ENCODE measurements at regions not wholly inside any gene's neighbourhood (a gene's known extent, or its start where the extent isn't known, plus 50 kb on each side); places are given as distances from the start of the nearest gene placed in this dataset.

DNA sequence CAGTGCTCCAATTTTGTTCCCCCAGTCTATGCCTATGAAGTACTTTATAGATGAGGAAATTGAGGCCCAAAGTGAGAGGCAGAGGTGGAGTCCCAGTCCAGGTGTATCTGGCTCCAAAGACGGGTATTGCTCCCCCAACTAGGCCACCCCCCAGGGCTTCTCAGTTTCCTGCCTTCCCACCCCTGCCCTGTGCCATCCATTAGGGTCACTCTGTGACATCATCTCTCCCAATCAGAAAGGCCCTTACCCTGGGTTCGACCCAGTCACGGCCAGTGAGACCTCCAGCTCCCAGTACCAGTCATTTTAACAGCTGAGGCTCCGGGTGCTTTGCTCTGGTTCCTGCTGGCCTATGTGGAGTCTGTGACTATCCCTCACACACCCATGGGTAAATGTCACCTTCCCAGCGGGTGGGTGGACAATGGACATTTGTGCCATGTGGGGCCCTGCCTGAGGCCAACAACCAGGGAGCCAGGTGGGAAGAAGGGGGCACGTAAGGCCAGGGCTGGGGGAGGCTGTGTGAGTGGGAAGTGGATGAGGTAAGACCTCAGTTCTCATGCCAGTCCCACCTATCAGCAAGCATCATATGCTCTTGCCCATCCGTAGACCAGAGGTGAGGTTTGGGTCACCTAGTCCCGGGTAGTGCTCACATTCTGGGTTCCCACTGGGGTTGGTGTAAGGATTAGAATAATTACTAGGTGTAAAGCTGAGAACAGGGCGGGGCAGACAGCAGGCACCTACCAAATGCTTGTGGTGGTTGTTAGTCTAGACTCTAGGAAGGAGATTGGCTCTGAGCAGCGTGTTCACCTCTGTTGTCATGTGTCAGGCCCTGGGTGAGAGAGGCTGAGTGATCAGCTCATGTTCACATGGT lies 685.9 kb downstream of the MATN1 start:
- no peak for DNase-seq

DNA sequence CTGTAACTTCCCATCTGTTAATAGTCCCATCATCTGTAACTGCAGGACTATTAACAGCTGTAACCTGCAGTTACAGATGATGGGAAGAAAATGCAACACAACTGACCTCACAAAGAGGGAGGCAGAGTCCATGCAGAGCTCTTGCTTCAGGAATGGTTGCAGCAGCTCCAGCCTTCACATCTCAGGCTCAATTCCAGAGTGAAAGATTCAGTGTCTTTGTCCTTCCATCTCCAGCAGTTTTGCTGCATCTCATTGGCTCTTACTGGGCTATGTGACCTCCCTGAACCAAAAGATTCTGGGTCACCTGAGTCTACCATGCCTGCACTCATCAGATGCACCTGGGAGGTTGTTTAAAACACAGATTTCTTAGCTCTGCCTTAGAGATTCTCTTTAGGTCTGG lies 686.7 kb downstream of the MATN1 start:
- no peak for DNase-seq

DNA sequence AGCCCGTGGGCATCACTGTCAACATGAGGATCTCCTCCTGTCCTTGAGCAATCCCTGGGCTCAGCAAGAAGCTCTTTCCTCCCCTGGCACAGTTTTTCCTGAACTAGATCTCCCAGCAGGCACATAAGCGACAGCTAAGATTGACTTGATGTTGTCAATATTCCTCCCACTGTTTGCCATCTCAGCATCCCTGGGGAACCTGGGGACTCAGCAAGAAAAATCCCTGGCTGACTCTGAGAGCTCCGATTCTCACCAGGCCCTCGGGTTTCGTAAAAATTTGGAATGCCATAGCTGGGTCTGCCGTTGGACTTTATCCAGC lies 687.2 kb downstream of the MATN1 start:
- DNase-seq, result no peak

DNA sequence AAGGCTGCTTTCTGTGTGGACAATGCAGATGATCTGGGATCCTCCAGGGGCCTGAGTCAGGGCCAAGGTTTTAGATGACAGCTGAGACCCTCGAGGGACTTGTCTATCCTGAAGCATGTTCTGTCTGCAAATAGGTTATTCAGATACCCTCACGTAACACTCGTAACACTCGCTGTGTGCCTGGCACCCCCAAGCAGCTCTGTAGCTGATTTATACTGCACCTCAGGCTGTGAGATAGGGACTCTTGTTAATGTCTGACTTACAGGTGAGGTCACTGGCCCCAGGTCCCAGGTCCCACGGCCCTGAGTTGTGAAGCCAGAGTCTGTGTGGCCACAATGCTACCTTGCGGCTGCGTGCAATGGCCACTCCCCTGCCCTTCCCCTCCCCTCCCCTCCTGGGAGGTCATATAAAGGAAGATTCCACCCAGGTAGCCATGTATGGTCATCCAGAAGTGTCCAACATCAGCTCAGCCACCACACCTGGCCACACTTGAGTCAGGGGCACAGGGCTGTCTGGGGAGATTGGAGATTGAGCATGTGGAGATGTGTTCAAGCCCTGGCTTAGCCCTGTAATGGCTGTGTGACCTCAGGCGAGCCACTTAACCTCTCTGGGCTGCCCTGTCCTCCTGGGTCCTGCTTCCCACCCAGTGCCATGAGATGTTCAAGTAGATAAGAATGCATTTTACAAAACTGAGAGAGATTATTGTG lies 687.7 kb downstream of the MATN1 start:
- DNase-seq, result no peak

DNA sequence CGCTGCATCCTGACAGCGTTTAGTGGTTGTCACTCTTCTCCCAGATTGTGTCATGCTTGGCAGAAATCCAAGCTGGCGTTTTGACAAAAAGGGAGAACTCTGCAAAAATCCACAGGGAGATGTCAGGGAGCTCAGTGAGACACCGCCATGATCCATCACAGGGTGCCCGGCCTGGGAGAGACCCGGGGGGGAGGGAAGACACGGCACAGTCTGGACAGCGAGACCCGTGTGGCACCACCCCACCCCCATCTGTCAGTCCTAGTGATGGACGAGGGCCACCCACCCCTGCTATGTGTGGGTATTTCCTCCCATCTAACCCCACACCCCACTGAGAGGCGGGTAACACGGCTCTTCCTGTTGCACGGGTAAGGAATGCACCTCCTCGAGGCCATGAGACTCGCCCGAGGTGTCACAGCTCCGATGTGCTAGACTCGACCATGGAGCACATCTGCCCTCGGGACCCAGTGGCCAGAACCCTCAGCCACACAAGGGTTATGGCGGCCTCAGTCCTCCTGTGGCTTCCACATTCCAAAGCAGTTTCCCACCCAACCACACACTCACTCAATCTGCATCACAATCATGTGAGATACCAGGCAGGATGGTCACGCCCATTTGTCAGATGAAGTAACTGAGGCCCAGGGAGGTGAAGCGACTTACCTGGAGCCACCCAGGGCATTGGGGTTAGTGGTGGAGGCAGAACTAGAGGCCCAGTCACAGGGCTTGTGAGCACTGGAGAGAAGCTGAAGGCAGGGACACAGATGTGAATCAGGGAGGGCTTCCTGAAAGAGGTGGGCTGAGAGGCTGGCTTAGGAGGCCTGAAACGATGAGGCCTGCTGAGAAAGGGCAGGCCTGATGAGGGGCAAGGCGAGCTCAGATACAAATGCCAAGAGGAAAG lies 688.5 kb downstream of the MATN1 start:
- DNase-seq, result no peak

DNA sequence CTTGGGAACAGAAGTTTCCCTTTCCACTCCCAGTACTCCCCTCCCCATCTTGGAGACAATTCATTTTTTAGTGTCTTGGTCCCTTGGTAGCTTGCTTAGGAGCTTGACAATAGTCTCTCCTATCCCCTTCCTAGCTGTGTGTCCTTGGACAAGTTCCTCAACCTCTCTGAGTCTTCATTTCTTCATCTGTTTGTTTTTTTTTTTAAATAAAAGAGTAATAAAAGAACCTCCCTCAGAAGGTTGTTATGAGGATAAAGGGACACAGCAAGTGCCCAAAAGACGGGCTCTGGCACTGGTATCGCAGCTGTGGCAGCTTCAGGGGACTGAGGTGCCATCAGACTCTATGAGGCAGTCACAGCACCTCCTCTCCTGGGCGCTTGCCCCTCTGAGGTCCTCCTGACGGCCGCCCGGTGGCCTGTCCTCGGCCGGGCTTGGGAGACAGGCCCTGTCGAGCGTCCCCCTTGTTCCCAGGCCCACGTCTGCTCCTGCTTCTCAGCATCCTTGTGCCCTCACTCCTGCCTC lies 689.2 kb downstream of the MATN1 start:
- DNase-seq, result no peak

DNA sequence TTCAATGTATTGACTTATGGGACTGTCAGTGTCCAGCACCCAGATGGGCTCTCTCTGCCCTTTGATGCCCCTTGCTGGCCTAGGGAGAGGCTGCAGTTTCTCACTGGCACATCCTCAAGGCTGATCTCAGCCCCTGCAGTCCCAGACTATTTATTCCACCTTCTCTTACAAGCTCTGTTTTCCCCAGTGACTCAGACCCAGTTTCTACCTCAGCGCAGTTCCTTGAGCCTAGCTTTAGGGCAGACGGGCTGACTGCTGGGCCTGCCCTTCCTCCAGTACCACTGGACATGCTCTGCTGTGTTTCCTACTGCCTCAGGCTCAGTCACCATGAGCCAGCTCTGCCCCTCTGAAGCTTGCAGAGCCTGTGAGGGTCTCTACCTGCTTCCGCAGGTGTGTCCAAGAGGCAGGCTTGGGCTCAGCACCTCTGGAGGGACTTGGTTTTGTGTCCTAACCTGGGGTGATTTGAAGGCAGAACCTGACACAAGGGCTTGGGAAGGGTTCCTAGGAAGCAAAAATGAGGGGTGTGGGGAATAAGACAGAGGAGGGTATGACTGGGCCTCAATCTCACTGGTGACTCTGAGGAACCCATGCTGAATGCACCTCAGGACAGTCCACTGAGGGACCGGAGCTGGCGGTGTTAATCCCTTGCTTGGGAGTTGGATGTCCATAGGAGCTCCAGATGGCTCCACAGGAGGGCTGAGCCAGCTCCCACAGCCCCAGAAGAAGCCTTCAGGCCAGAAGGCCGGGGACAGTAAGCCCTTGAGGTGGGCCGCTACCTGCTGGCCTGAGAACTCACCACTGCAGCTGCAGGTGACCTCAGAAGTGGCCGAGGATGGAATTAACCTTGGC lies 689.9 kb downstream of the MATN1 start:
- DNase-seq, result no peak

DNA sequence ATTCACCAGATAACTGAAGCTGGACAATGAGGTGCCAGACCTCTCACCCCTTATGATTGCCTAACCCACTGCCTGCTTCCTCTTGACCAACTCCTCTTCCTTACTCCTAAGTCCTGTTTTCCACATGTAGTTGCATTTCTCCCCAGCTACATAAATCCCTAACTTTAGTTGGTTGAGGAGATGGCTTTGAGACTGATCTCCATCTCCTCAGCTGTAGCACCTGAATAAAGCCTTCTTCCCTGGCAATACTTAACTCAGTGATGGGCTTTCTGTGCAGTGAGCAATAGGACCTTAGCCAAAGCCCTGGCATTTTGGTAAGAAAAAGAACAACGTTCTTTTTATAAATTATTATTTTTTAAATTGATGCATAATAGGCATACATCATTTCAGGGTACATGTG lies 691.1 kb downstream of the MATN1 start:
- no peak for DNase-seq

DNA sequence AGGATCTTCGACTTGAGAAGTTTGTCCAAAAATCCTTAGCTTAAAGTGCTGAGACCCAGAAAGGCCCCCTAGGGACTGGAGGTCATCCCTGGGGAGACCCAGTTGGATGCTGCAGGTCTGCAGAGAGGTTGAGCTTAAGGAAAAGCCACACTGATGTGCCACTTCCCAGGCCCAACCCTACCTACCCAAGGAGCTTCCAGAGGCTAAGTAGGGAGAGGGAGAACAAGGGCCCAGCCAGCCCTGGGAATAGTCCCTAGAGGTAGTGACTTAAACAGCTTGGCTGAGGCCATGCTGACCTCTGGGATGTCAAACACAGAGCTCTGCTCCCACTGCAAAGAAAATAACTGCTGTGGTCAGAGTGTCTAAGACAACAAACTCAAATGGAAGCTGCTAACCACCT lies 693.7 kb downstream of the MATN1 start:
- no peak for DNase-seq

DNA sequence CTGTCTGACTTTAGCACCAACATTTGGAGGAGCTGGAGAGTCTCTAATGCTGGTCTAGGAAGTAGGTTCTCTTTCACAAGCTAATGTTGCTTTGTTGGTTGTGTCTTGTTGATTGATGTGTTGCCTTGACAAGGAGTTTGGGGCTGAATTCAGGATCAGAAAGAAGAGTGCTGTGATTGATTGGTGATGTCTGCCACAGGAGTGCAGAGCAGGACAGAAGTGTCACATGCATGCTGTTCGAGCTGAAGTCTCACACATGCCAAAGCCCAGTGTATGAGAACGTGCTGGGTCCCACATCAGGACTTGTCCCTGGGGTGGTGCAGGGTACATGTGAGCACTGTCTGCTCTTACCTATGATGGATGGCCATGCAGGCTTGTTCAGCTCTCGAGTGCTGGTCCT lies 694.4 kb downstream of the MATN1 start:
- no peak for DNase-seq

DNA sequence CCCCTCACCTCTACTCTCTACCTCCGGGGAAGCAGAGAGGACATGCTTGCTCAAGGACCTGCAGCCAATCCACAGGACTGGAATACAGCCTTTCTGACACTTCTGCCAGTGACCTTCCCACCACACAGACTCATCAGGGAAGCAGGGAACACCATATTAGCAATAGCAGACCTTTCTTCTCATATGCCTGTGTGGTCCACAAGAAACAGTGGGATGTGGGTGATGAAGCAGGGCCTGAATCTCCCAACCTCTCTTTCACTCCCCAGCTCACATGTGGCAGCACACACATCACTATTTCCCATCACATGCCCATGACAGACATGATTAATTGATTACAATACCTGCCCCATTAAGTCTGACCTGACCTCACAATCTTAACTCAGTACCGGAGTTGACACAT lies 695.1 kb downstream of the MATN1 start:
- DNase-seq, result no peak

DNA sequence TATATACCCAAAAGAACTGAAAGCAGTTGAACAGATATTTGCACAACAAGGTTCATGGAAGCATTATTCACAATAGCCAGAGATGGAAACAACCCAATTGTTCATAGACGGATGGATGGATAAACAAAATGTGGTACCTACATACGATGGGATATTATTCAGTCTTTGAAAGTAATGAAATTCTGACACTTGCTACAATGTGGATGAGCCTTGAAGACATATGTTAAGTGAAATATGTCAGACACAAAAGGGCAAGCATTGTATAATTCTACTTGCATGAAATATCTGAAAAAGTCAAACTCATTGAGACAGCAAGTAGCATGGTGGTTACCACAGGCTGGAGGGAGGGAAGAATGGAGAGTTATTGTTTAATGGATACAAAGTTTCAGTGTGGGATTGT lies 696.1 kb downstream of the MATN1 start:
- no peak for DNase-seq

DNA sequence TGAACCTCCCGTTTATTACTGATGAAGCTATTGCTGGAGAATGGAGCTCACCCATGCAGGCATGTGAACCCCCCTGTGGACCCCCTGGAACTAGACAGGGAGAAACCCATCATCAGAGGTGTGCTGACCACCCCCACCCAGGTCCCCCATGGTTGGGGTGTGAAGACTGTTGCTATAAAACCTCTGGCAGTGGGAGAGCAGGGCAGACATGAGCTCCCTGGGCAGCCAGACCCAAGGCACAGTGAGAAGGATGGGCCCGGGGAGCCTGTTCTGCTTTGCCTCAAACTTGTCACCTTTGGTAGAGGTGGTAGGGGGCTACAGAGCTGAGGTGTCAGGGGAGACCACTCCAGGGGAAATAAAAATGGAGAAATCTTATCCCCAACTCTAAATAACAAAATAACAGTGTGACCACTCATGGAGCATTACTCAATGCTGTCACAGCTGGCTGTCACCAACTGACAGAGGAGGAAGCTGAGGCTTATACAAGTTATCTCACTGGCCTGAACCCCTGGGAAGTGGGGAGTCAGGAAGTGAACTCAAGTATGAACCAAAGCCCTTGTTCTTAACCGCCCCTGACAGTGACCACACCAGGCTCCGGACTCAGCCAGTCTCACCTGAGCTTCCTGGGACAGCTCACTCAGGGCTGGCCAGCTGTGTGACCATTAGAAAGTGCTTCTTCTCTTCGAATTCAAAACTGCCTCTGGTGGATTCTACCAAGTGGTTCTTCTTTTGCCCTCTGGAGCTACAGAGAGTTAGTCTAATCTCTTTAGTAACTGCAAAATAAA lies 698.8 kb downstream of the MATN1 start:
- no peak for DNase-seq

DNA sequence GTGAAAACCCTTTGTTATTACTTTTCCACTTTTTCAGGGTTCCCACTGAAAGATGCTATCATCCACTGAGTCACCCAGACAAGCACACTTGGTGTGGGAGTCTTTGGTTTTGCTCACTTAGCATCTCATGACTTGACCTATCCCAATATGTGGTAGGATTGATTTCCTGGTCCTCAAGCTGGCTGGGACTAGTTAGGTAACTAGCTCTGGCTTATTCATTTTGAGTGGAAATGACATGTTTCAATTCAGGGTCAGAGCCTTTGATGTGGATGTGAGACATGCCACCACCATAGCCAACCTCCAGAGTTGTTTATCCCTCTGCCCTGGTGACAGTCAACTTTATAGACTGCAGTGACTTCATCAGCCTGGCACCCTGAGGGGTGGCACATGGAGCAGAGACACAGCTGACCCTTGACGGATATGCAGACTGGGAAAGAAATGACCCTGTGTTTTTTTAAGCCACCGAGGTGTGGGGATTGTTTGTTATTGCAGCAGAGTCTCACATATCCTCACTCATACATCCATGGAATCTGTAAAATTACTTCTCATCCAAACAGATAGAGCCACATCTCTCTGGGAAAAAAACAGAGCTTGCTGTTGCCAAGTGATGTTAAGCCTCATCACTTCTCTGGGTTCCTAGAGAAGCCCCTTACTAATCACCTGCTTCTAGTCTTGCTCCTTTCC lies 699.9 kb downstream of the MATN1 start:
- DNase-seq, result no peak

DNA sequence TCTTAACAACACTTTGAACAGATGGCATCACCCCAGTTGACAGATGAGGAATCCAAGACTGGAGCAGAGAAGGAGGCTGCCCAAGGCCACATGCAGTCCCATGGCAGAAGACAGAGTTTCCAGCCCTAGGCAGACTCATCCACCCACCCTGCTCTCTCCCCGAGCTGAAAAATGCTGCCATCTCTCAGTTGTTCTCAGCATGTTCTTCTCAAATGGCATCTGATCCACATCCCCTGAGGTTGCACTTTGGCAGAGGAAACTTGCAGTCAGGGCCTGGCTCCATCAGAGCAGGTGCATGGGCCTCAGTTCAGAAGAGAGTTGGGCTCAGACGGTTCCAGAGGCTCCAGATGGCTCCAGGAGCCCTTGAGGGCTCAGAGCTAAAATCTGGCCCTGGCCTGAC lies 709.4 kb downstream of the MATN1 start:
- no peak for DNase-seq

DNA sequence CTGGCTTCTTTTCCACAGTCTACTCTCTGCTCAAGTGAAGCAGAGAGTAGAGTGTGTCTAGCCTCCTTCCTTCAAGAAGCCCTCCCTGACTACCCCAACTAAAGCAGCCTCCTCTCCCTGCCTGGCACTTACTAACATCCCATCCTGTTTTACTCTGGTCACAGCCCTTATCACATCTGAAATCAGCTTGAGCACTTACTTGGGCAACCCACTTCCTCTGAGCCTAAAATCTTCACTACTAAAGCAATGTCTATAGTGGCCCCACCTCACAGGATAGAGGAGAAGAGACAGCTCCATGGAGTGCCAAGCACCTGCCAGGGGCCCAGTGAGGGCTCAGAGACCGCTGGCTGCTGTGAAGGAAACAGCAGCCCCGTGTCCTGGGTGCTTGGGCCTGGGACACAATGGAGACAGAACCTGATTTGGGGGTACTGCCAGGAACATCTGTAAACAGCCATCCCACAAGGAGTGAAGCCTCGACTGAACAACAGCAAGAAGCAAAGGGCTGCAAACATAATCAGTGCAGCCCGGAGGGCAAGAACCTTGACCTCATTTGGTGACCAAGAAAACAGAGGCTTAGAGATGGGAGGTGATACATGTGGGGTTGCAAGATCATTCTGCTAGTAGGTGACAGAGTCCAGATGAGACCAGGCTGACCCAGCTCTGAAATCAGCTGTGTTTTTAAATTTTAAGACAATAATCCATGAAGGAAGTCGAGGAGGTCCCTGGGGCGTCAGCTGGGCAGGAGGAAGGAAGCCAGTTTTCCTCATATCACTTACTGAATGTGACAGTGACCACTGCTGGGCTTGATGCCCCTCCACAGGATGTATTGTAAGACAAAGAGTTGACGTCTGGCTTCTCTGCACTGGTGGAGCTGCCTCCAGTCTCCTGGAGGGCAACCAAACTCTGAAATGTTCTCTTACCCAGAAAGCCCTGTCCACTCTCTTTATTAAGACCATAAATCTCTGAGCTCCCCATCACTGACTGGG lies 710.6 kb downstream of the MATN1 start:
- DNase-seq, result no peak

DNA sequence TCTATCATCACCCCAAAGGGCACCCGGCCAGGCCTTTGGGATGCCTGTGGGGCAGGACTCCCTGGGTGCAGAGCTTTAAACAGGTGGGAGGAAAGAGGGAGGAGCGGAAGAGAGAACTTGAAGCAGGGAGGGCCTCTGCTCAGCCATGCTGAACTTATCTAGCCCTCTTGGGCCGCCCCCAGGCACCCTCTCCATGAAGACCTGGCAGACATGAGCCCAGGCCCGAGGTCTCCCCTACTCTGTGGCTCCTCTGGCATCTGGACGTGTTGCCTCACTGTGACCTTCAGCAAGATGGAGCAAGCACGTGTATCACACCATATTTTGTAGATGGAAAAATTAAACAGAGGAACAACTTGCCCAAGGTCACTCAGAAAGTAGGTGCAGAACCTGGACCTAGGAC lies 711.4 kb downstream of the MATN1 start:
- DNase-seq, result no peak

DNA sequence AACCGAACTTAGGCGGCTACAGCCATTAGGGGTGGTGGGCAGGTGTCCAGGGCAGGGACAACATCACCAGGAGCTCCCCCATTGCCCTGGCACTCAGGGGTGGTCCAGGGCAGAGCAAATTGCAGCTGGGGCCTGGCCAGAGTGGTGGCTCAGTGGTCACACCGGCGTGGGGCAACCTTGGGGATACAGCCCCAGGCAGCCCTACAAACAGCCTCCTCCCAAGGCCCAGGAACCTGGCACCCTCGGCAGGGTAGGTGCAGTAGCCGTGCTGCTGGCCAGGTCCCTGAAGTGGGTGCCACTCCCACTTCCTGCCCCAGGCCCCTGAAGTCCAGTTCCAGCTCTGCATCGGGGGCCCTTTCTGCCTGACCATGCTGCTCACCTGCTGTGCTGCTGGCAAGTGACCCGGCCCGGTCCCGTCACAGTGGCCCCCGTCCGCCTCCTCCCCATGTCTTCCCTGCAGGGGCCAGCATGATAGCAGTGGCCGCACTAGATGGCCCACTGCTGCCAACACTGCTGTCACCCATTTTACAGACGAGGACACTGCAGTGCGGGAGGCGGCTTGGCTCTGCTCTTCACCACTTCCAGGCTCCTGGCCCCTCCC lies 712.8 kb downstream of the MATN1 start:
- no peak for DNase-seq

DNA sequence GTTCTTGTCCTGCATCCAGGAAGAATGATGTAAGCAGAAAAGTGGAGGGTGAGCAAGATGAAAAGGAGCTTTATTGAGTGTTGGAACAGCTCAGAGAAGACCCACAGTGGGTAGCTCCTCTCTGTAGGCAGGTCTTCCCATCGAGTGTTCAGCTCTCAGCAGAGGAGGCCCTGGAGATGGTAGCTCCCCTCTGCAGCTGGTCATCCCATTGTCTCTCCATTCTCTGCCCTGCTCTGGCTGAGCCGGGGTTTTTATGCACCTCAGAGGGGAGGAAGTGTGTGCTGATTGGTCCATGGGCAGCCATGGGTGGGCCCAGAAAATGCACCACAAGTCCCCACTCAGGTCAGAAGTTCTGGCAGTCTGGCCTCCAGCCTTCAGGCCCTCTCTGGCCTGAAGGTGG lies 713.7 kb downstream of the MATN1 start:
- no peak for DNase-seq
